ENCODE measurements at regions not wholly inside any gene's neighbourhood (a gene's known extent, or its start where the extent isn't known, plus 50 kb on each side); places are given as distances from the start of the nearest gene placed in this dataset.

GRCh38 chr4:58587856-58588255, 1477.7 kb upstream of the IGFBP7 start:
- DNase-seq (no peak), ATAC-seq (no peak)
- intact Hi-C loops (cut with DNase I, micrococcal nuclease), result no loop called here

- no peak for DNase-seq
- ATAC-seq, result no peak
- intact Hi-C loops (cut with DNase I, micrococcal nuclease), result no loop called here
These were observed 1456.1 kb upstream of the IGFBP7 start for GRCh38 chr4:58566260-58566659.

- DNase-seq (no peak), ATAC-seq (no peak)
- intact Hi-C loops (cut with DNase I, micrococcal nuclease), result no loop called here
These were observed 1454.7 kb upstream of the IGFBP7 start for GRCh38 chr4:58564695-58565475.

GRCh38 chr4:58561170-58561569, 1451.0 kb upstream of the IGFBP7 start:
- no peak for ATAC-seq
- intact Hi-C loops (cut with DNase I, micrococcal nuclease), result no loop called here
- no peak for DNase-seq

GRCh38 chr4:58560736-58561135, 1450.6 kb upstream of the IGFBP7 start:
- ATAC-seq, result no peak
- no peak for DNase-seq
- intact Hi-C loops (cut with DNase I, micrococcal nuclease), result no loop called here

GRCh38 chr4:58553679-58554078, 1443.5 kb upstream of the IGFBP7 start:
- ATAC-seq, result no peak
- no peak for DNase-seq
- intact Hi-C loops (cut with DNase I, micrococcal nuclease), result no loop called here

- intact Hi-C loops (cut with DNase I, micrococcal nuclease), result no loop called here
- ATAC-seq (no peak), DNase-seq (no peak)
These were observed 1442.8 kb upstream of the IGFBP7 start for GRCh38 chr4:58553031-58553430.

GRCh38 chr4:58551676-58552075, 1441.5 kb upstream of the IGFBP7 start:
- intact Hi-C loops (cut with DNase I, micrococcal nuclease), result no loop called here
- DNase-seq (no peak), ATAC-seq (no peak)

- intact Hi-C loops (cut with DNase I, micrococcal nuclease), result no loop called here
These were observed 1433.3 kb upstream of the IGFBP7 start for GRCh38 chr4:58543465-58543864.

GRCh38 chr4:58541926-58542325, 1431.7 kb upstream of the IGFBP7 start:
- intact Hi-C loops (cut with DNase I, micrococcal nuclease), result no loop called here
- ATAC-seq (no peak), DNase-seq (no peak)

More at GRCh38 chr4:58543465-58543864, 1433.3 kb upstream of the IGFBP7 start:
- ATAC-seq (no peak), DNase-seq (no peak)

GRCh38 chr4:58522765-58523382, 1412.7 kb upstream of the IGFBP7 start:
- DNase-seq (no peak), ATAC-seq (no peak)
- intact Hi-C loops (cut with DNase I, micrococcal nuclease), result no loop called here

- DNase-seq, result no peak
- ATAC-seq, result no peak
- intact Hi-C loops (cut with DNase I, micrococcal nuclease), result no loop called here
These were observed 1405.0 kb upstream of the IGFBP7 start for GRCh38 chr4:58515226-58515625.

GRCh38 chr4:58514299-58514698, 1404.1 kb upstream of the IGFBP7 start:
- ATAC-seq (no peak), DNase-seq (no peak)
- intact Hi-C loops (cut with DNase I, micrococcal nuclease), result no loop called here

- intact Hi-C loops (cut with DNase I, micrococcal nuclease), result no loop called here
- DNase-seq (no peak), ATAC-seq (no peak)
These were observed 1400.5 kb upstream of the IGFBP7 start for GRCh38 chr4:58510652-58511051.

GRCh38 chr4:58507079-58507478, 1396.9 kb upstream of the IGFBP7 start:
- DNase-seq (no peak), ATAC-seq (no peak)
- intact Hi-C loops (cut with DNase I, micrococcal nuclease), result no loop called here

- intact Hi-C loops (cut with DNase I, micrococcal nuclease), result no loop called here
- DNase-seq, result no peak
These were observed 1392.7 kb upstream of the IGFBP7 start for GRCh38 chr4:58502839-58503238.

GRCh38 chr4:58499182-58499581, 1389.0 kb upstream of the IGFBP7 start:
- ATAC-seq (no peak), DNase-seq (no peak)
- intact Hi-C loops (cut with DNase I, micrococcal nuclease), result no loop called here

More at GRCh38 chr4:58502839-58503238, 1392.7 kb upstream of the IGFBP7 start:
- ATAC-seq, result no peak

GRCh38 chr4:58491620-58492019, 1381.4 kb upstream of the IGFBP7 start:
- ATAC-seq (no peak), DNase-seq (no peak)
- intact Hi-C loops (cut with DNase I, micrococcal nuclease), result no loop called here

GRCh38 chr4:58477950-58478349, 1367.8 kb upstream of the IGFBP7 start:
- DNase-seq, result no peak
- no peak for ATAC-seq
- intact Hi-C loops (cut with DNase I, micrococcal nuclease), result no loop called here

GRCh38 chr4:58477513-58477912, 1367.3 kb upstream of the IGFBP7 start:
- ATAC-seq (no peak), DNase-seq (no peak)
- intact Hi-C loops (cut with DNase I, micrococcal nuclease), result no loop called here

- no peak for DNase-seq
- intact Hi-C loops (cut with DNase I, micrococcal nuclease), result no loop called here
- ATAC-seq, result no peak
These were observed 1364.9 kb upstream of the IGFBP7 start for GRCh38 chr4:58475097-58475496.

Data from left colon (tissue), 2 donors.